HepG2 (cell line): ENCODE measurements at regions not wholly inside any gene's neighbourhood (a gene's known extent, or its start where the extent isn't known, plus 50 kb on each side); places are given as distances from the start of the nearest gene placed in this dataset.

Experiments used
- CEBPB ChIP-seq: IDR thresholded peaks from 2 replicates; pipeline ENCODE4 v1.6.1; 2011; ENCODE audit warnings: low read depth, low read length, improper control_type of control experiment, borderline replicate concordance
- CHD4 ChIP-seq: fragments of 200-600 bp; sonication (generic); IDR thresholded peaks from 2 replicates; pipeline ENCODE4 v1.7.0; 2017; ENCODE audit warnings: mild to moderate bottlenecking, low read length, borderline replicate concordance
- CTCF ChIP-seq: sonication (generic); formaldehyde crosslinking; IDR thresholded peaks from 2 replicates; pipeline ENCODE4 v1.5.0; 2020; ENCODE audit warnings: mild to moderate bottlenecking, missing genetic modification reagents, moderate library complexity
- EZH2 ChIP-seq: conservative IDR thresholded peaks from 2 replicates; pipeline ENCODE4 v1.6.1; 2012; ENCODE audit warnings: mild to moderate bottlenecking, low read depth, low read length, moderate library complexity
- FOXP1 ChIP-seq, 2 experiments: fragments of 450-650 bp in 1 of 2; IDR thresholded peaks; 2 replicates each; pipeline ENCODE4 v1.6.1; 2017 to 2018; ENCODE audit warnings: antibody characterized with exemption in 1 of 2
- GMEB1 ChIP-seq: sonication (generic); formaldehyde crosslinking; IDR thresholded peaks from 2 replicates; pipeline ENCODE4 v1.5.1; 2020; ENCODE audit warnings: missing genetic modification reagents, mild to moderate bottlenecking, borderline replicate concordance
- HDAC1 ChIP-seq: sonication (generic); formaldehyde crosslinking; IDR thresholded peaks from 2 replicates; pipeline ENCODE4 v1.5.1; 2020; ENCODE audit warnings: mild to moderate bottlenecking, missing genetic modification reagents
- MXD3 ChIP-seq: IDR thresholded peaks from 2 replicates; pipeline ENCODE4 v1.6.1; 2016; ENCODE audit warnings: mild to moderate bottlenecking, missing biosample characterization, missing genetic modification reagents
- RFX3 ChIP-seq: IDR thresholded peaks from 2 replicates; pipeline ENCODE4 v1.6.1; 2016; ENCODE audit warnings: missing biosample characterization, missing genetic modification reagents
- ZFY ChIP-seq: sonication (generic); formaldehyde crosslinking; IDR thresholded peaks from 2 replicates; pipeline ENCODE4 v1.4.0; 2020; ENCODE audit warnings: missing genetic modification reagents
- ZNF709 ChIP-seq: sonication (generic); formaldehyde crosslinking; IDR thresholded peaks from 2 replicates; pipeline ENCODE4 v1.5.0; 2020; ENCODE audit warnings: mild to moderate bottlenecking, missing genetic modification reagents

- TF ChIP-seq HDAC1 (no peak), FOXP1 (IDR thresholded peaks at IDR 0.05) (no peak), FOXP1 (CRISPR knock-in tag; IDR thresholded peaks at IDR 0.05) (no peak), ZFY (CRISPR knock-in tag) (no peak), MXD3 (CRISPR knock-in tag) (no peak), CHD4 (no peak), GMEB1 (CRISPR knock-in tag) (no peak), CTCF (CRISPR knock-in tag) (no peak), RFX3 (CRISPR knock-in tag) (no peak), ZNF709 (no peak), EZH2 (no peak), CEBPB (no peak)
Measured at GRCh38 chr9:22285066-22285465, 161.6 kb upstream of the DMRTA1 start.
